ENCODE measurements at regions not wholly inside any gene's neighbourhood (a gene's known extent, or its start where the extent isn't known, plus 50 kb on each side); places are given as distances from the start of the nearest gene placed in this dataset.

DNA sequence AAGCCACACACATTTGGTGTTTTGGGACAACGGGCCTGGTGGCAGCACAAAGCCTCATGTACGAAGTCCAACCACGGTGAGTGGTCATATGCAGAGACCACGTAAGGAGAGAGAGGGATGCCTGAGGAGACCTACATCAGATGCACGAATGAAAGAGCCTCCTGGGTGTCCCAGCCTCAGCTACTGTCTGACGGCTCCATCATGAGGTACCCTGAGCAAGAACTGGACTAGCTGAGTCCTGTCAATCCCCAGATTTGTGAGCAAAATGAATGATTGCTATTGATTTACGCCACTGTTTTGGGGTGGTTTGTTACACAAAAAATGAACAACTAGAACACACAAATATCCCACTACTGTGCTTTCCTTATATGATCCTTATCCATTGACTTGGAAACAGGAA, 275.7 kb upstream of the KYNU start:
- no peak for DNase-seq (ENCODE audit: extremely low spot score)
- ChIA-PET CTCF (no interaction called here), POLR2A (no interaction called here)
- TF ChIP-seq LEF1 (IDR thresholded peaks at IDR 0.05; ENCODE audit: borderline replicate concordance) (no peak), ARNT (IDR thresholded peaks at IDR 0.05) (no peak), FOXM1 (IDR thresholded peaks at IDR 0.05; ENCODE audit: borderline replicate concordance) (no peak), TARDBP (IDR thresholded peaks at IDR 0.05) (no peak), CTBP1 (IDR thresholded peaks at IDR 0.05; ENCODE audit: borderline replicate concordance) (no peak), SUZ12 (IDR thresholded peaks at IDR 0.05) (no peak), FOXK2 (IDR thresholded peaks at IDR 0.05) (no peak), L3MBTL2 (conservative IDR thresholded peaks at IDR 0.05) (no peak), HDGF (IDR thresholded peaks at IDR 0.05; ENCODE audit: borderline replicate concordance) (no peak), SP1 (IDR thresholded peaks at IDR 0.05) (no peak), BHLHE40 (IDR thresholded peaks at IDR 0.05; ENCODE audit: borderline replicate concordance) (no peak), ELF4 (IDR thresholded peaks at IDR 0.05) (no peak), ZNF384 (IDR thresholded peaks at IDR 0.05) (no peak), FOXA1 (IDR thresholded peaks at IDR 0.05) (no peak), NFRKB (IDR thresholded peaks at IDR 0.05) (no peak)
- TF ChIP-seq, protein P1, sequence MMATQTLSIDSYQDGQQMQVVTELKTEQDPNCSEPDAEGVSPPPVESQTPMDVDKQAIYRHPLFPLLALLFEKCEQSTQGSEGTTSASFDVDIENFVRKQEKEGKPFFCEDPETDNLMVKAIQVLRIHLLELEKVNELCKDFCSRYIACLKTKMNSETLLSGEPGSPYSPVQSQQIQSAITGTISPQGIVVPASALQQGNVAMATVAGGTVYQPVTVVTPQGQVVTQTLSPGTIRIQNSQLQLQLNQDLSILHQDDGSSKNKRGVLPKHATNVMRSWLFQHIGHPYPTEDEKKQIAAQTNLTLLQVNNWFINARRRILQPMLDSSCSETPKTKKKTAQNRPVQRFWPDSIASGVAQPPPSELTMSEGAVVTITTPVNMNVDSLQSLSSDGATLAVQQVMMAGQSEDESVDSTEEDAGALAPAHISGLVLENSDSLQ (IDR thresholded peaks at IDR 0.05), result no peak

DNA sequence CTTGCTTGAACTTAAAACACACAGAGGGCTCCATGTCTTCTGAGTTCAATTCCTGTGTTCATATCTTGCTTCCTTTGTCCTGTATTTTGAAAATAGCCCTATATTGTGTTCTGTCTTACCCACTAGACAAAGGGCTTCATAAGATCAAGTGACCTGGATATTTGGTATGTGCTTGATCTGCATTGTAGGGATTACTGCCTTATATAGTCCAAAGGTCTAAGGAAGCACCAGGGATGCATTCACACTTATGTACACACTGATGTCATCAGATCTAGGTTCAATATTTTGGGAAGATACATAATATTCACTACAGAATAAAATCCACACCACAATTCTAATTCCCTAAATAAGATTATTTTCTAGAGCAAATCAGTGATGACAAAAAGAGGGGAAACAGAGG, 278.0 kb upstream of the KYNU start:
- ChIA-PET CTCF (no interaction called here), POLR2A (no interaction called here)
- no peak for DNase-seq (ENCODE audit: extremely low spot score)
- no peak for TF ChIP-seq SUZ12 (IDR thresholded peaks at IDR 0.05)

DNA sequence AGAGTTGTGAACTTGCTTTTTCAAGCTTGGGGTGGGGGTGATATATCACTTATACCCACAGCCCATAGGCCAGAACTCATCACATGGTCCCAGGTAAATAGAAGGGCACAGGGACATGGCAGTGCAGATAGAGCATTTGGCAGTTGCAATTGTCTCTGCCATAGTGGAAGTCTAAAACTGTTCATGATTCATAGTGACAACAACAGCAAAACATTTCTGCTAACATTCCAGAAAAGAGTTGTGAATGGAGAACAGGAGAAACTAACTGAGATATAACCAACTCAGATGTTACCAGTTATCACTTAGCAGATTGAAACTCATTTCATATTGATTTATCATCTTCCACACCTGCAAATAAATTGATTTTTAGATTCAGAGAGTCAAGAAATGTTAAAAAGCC, 278.6 kb upstream of the KYNU start:
- no peak for TF ChIP-seq ELF4 (IDR thresholded peaks at IDR 0.05)
- no peak for TF ChIP-seq TARDBP (IDR thresholded peaks at IDR 0.05)

DNA sequence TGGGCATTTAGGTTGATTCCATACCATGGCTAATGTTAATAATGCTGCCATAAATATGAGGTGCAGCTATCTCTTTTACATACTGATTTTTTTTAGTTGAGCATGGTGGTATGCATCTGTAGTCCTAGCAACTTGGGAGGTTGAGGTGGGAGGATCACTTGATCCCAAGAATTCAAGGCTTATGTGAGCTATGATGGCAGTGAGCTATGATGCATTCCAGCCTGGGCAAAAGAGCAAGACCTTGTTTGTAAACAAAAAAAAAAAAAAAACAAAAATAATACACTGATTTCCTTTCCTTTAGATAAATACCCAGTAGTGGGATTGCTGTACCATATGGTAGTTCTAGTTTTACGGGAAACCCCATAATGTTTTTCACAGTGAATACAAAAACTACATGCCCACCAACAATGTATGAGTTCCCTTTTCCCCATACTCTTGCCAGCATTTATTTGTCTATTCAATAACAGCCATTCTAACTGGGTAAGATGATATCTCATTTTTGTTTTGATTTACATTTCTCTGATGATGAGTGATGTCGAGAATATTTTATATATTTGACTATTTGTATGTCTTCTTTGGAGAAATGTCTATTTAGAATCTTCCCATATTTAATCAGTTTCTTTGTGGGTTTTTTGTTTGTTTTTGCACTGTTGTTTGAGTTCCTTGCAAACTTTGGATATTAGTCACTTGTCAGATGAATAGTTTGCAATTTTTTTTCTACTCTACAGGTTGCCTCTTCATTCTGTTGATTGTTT, 281.0 kb upstream of the KYNU start:
- CTCF ChIA-PET, result no interaction called here
- TF ChIP-seq HDGF (IDR thresholded peaks at IDR 0.05; ENCODE audit: borderline replicate concordance) (no peak), LEF1 (IDR thresholded peaks at IDR 0.05; ENCODE audit: borderline replicate concordance) (no peak), NFRKB (IDR thresholded peaks at IDR 0.05) (no peak), L3MBTL2 (conservative IDR thresholded peaks at IDR 0.05) (no peak)
- DNase-seq (ENCODE audit: extremely low spot score), result no peak
- POLR2A ChIA-PET, result no interaction called here

More for the DNA sequence above, 278.6 kb upstream of the KYNU start:
- ChIA-PET POLR2A (no interaction called here), CTCF (no interaction called here)
- DNase-seq (ENCODE audit: extremely low spot score), result no peak

DNA sequence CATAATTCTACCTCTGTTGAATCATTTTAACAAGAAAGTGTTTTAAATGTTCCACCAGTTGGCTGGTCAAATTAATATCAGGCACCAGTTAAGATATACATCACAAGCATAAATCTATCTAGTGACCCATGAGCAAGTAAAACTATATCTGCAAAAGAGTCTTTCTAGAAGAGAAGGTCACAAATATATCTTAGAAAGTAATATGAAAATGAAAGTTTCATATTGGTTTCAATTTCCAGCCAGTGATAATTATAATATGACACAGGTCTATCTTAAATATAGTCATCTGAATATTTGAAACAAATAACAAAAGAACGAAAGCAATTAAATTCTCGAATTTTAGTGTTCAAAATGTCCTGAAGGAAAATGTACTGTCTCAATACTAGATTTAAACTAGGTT, 282.5 kb upstream of the KYNU start:
- TF ChIP-seq SP1 (IDR thresholded peaks at IDR 0.05) (no peak), NFRKB (IDR thresholded peaks at IDR 0.05) (no peak), BHLHE40 (IDR thresholded peaks at IDR 0.05; ENCODE audit: borderline replicate concordance) (no peak), FOXK2 (IDR thresholded peaks at IDR 0.05) (no peak), ZNF384 (IDR thresholded peaks at IDR 0.05) (no peak), SUZ12 (IDR thresholded peaks at IDR 0.05) (no peak), L3MBTL2 (conservative IDR thresholded peaks at IDR 0.05) (no peak)
- POLR2A ChIA-PET, result no interaction called here
- no peak for DNase-seq (ENCODE audit: extremely low spot score)
- CTCF ChIA-PET, result no interaction called here

DNA sequence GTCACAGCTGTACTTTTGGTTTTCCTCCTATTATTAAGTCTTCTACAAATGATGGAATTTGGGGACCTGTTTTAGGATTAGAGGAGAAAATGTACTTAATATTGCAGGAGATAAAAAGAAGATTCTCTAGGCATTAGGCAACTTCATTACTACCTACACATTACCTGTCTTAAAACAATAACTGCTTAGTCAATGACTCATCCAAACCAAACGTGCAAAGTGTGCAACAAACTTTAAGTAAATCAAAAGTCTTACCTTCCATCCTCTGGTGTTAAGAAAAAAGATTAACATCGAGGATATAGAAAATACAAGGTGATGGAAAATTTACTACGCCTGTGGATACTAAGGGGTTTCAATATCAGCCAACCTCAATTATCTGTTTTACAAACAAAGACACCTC, 285.3 kb upstream of the KYNU start:
- no peak for TF ChIP-seq BHLHE40 (IDR thresholded peaks at IDR 0.05; ENCODE audit: borderline replicate concordance)
- no peak for TF ChIP-seq SP1 (IDR thresholded peaks at IDR 0.05)
- TF ChIP-seq L3MBTL2 (conservative IDR thresholded peaks at IDR 0.05), result no peak
- no peak for TF ChIP-seq TARDBP (IDR thresholded peaks at IDR 0.05)
- no peak for TF ChIP-seq ELF4 (IDR thresholded peaks at IDR 0.05)
- no peak for TF ChIP-seq HDGF (IDR thresholded peaks at IDR 0.05; ENCODE audit: borderline replicate concordance)
- no peak for TF ChIP-seq ZNF384 (IDR thresholded peaks at IDR 0.05)
- TF ChIP-seq FOXA1 (IDR thresholded peaks at IDR 0.05), result no peak
- TF ChIP-seq SUZ12 (IDR thresholded peaks at IDR 0.05), result no peak
- TF ChIP-seq FOXM1 (IDR thresholded peaks at IDR 0.05; ENCODE audit: borderline replicate concordance), result no peak
- TF ChIP-seq ARNT (IDR thresholded peaks at IDR 0.05), result no peak
- no peak for TF ChIP-seq LEF1 (IDR thresholded peaks at IDR 0.05; ENCODE audit: borderline replicate concordance)
- TF ChIP-seq FOXK2 (IDR thresholded peaks at IDR 0.05), result no peak
- no peak for TF ChIP-seq NFRKB (IDR thresholded peaks at IDR 0.05)
- no peak for DNase-seq (ENCODE audit: extremely low spot score)
- POLR2A ChIA-PET, result no interaction called here
- CTCF ChIA-PET, result no interaction called here

DNA sequence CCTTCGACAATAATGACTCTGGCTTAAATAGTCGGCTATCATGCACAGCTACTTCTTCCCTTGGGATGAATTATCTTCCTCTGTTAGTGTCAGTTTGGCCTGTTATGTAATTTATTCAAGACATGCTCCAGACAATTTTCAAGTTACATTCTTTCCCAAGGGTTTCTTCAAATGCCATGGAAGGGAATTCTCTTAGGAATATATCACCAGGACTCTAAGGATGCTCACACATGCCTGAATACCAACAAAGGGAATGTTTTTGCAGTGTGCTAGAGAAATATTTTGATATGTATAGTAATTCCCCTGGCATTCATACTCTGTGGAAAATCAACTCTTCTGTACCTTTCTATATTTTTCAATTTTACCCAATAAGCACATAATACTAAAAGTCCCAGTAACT, 286.0 kb upstream of the KYNU start:
- CTCF ChIA-PET, result no interaction called here
- TF ChIP-seq LEF1 (IDR thresholded peaks at IDR 0.05; ENCODE audit: borderline replicate concordance) (no peak), SUZ12 (IDR thresholded peaks at IDR 0.05) (no peak), BHLHE40 (IDR thresholded peaks at IDR 0.05; ENCODE audit: borderline replicate concordance) (no peak), SP1 (IDR thresholded peaks at IDR 0.05) (no peak), NFRKB (IDR thresholded peaks at IDR 0.05) (no peak), FOXM1 (IDR thresholded peaks at IDR 0.05; ENCODE audit: borderline replicate concordance) (no peak), L3MBTL2 (conservative IDR thresholded peaks at IDR 0.05) (no peak)
- TF ChIP-seq, protein P1 (IDR thresholded peaks at IDR 0.05), result no peak
- DNase-seq (ENCODE audit: extremely low spot score), result no peak
- POLR2A ChIA-PET, result no interaction called here

DNA sequence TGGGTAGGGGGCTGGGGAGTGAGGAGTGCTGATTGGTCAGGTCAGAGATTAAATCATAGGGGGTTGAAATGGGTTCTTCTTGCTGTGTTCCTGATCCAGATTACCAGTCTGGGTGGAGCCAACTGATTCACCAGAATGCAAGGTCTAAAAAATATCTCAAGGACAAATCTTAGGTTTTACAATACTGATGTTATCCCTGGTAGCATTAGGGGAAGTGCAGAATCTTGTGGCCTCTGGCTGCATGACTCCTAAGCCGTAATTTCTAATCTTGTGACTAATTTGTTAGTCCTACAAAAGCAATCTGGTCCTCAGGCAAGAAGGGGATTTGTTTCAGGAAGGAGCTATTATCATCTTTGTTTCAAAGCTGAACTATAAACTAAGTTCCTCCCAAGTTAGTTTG, 289.2 kb upstream of the KYNU start:
- POLR2A ChIA-PET, result no interaction called here
- TF ChIP-seq L3MBTL2 (conservative IDR thresholded peaks at IDR 0.05), result no peak
- CTCF ChIA-PET, result no interaction called here
- no peak for DNase-seq (ENCODE audit: extremely low spot score)
